Activated CD8-positive, alpha-beta memory T cell treated with anti-CD3 and anti-CD28 coated beads, Interleukin-2, amount 10 ng/mL, durations not matched to agents 7 days and 5 days (primary cell): ENCODE measurements at regions not wholly inside any gene's neighbourhood (a gene's known extent, or its start where the extent isn't known, plus 50 kb on each side); places are given as distances from the start of the nearest gene placed in this dataset.
"Not testable (repeated sequence)": the region's sequence is repeated elsewhere in the genome, so short reads cannot be mapped to it uniquely, and the experiment has no call there.

Source experiments
- ATAC-seq: fragments of 150-1000 bp; cut with Tn5 transposase; one replicate; pipeline ENCODE4 v1.10.0; 2021; ENCODE audit warnings: moderate library complexity
- CTCF ChIA-PET: fragments of 350-600 bp; sonication (Branson Sonifier 250); formaldehyde crosslinking; loops from one replicate; lab custom pipeline; 2021; ENCODE audit warnings: antibody characterized with exemption; lab: Charles Lee
- DNase-seq: peaks from one replicate; pipeline ENCODE4 v3.0.0-alpha.2; 2020
- H3K27ac Mint-ChIP-seq: one replicate; pipeline ENCODE4 v1.8.0; 2021; ENCODE audit warnings: mild to moderate bottlenecking, mixed read lengths
- H3K27me3 Mint-ChIP-seq: one replicate; pipeline ENCODE4 v1.8.0; 2021; ENCODE audit warnings: mixed read lengths
- H3K36me3 Mint-ChIP-seq: one replicate; pipeline ENCODE4 v1.8.0; 2021; ENCODE audit warnings: mild to moderate bottlenecking, mixed read lengths
- H3K4me1 Mint-ChIP-seq: one replicate; pipeline ENCODE4 v1.8.0; 2021; ENCODE audit warnings: mixed read lengths
- H3K4me3 Mint-ChIP-seq: one replicate; pipeline ENCODE4 v1.8.0; 2021; ENCODE audit warnings: mild to moderate bottlenecking, moderate library complexity, mixed read lengths
- H3K9me3 Mint-ChIP-seq: one replicate; pipeline ENCODE4 v1.8.0; 2022; ENCODE audit warnings: low read depth, mixed read lengths

DNA sequence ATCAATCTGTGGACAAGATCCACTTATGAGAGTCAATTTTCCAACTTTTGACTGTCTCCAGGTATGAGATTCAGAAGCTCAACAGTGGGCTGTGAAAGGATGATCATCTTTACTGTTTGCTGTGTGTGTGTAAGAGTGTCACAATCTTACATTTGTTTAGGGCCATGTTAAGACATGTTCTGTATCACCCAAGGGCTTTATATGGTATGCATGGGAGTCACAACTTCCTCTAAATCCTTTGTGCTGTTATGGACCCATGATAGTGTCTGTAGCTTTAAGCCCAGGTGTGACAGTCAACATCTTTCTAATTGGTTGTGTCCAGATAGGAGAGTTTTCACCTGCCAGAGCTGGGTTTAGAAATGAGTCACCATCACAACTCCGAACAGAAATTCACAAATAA lies 70.2 kb downstream of the ZNF726 start:
- H3K4me3 Mint-ChIP-seq, H3K27me3 Mint-ChIP-seq, CTCF ChIA-PET, H3K27ac Mint-ChIP-seq, ATAC-seq, DNase-seq, H3K4me1 Mint-ChIP-seq, H3K36me3 Mint-ChIP-seq, H3K9me3 Mint-ChIP-seq: not testable (repeated sequence)

DNA sequence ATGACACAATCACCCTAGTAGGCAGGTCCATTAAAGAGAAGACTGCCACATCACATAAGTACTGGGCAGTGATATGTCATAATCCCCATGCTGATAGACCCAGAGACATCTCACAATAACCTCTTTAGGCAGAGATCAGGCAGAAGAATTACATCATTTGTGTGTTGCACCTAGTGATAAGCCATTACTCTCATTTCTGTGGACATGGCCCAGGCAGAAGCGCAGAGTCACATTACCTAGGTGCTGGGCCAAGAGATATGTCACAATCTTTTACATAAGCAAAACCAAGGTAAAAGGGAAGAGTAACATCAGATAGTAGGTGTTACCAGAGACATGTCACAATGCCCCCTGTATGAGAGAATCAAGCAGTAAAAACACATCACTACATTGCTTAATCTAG lies 71.9 kb downstream of the ZNF726 start:
- Mint-ChIP-seq H3K4me1 (no peaks in the 10 kb centered on the region), H3K4me3 (no peak overlapping the region), H3K36me3 (no peaks in the 10 kb centered on the region), H3K27me3 (no peaks in the 10 kb centered on the region), H3K9me3 (peaks cover 4% of the 10 kb centered on the region), H3K27ac (no peak overlapping the region)
- CTCF ChIA-PET = no interaction called here
- no peak for DNase-seq
- no peak for ATAC-seq

DNA sequence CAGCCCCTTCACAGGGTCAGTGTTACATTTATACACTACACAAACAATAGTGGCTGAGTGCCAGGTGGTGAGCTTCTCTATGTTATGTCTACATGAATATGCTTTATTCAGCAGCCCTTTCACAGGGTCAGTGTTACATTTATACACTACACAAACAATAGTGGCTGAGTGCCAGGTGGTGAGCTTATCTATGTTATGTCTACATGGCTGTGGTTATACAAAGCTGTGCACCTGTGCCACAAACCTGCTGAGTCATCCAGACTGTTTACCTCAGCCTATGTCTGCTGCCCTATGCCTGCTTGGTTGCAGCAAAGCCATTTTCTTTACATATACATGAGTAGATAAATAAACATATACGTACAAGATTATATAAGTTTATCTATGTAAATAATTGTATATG lies 76.5 kb downstream of the ZNF726 start:
- ATAC-seq = no peak
- peaks cover 15% of the 10 kb centered on the region for H3K9me3 Mint-ChIP-seq

DNA sequence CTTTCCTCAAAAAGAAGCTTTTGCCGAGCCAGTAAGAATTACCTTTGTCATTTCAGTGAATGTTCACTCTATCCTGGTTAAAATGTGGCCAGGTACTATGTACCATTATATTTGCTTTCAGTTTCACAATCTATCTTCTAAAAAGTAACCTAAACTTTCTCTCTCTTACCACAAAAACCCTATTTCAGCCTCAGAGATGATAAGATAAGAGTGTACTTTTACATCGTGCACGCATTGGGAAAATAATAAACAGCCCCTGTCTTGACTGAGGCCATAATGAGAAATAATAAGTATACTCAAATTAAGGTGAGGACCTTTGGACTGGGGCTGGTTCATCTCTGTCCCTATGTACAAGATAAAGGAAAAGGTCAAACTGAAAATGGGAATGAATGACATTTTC lies 77.7 kb downstream of the ZNF726 start:
- ATAC-seq (no peak), DNase-seq (no peak)
- H3K4me1 Mint-ChIP-seq = no peaks in the 10 kb centered on the region
- H3K27me3 Mint-ChIP-seq = no peaks in the 10 kb centered on the region
- H3K9me3 Mint-ChIP-seq = peaks cover 24% of the 10 kb centered on the region
- H3K4me3 Mint-ChIP-seq = no peak overlapping the region
- H3K27ac Mint-ChIP-seq = no peak overlapping the region
- H3K36me3 Mint-ChIP-seq = no peaks in the 10 kb centered on the region
- CTCF ChIA-PET = no interaction called here

More for the DNA sequence above, 76.5 kb downstream of the ZNF726 start:
- CTCF ChIA-PET = no interaction called here
- Mint-ChIP-seq H3K27me3 (no peaks in the 10 kb centered on the region), H3K27ac (no peak overlapping the region), H3K36me3 (no peaks in the 10 kb centered on the region), H3K4me1 (no peaks in the 10 kb centered on the region), H3K4me3 (no peak overlapping the region)
- no peak for DNase-seq

DNA sequence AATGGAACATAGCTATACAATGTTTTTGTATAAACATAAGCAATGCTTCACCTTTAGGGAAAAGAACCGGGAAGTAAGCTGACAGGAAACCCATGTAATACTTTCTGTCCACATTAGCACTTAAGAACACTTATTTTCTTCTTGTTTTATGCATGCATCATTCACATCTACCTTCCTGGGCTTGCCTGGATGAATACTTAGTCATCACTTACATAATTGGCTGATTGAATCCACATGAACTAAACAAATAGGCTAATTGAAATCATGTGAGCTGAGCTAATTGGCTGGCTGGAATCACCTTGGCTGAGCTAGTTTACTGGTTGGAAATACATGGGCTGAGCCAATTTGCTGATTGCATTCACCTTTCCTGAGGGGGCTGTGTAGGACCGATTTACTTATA lies 78.8 kb downstream of the ZNF726 start:
- no peaks in the 10 kb centered on the region for H3K36me3 Mint-ChIP-seq
- no peak overlapping the region for H3K27ac Mint-ChIP-seq
- no peak for ATAC-seq
- no peak overlapping the region for H3K4me3 Mint-ChIP-seq
- no peaks in the 10 kb centered on the region for H3K27me3 Mint-ChIP-seq
- no peaks in the 10 kb centered on the region for H3K4me1 Mint-ChIP-seq
- peaks cover 33% of the 10 kb centered on the region for H3K9me3 Mint-ChIP-seq
- DNase-seq = no peak
- CTCF ChIA-PET = no interaction called here

DNA sequence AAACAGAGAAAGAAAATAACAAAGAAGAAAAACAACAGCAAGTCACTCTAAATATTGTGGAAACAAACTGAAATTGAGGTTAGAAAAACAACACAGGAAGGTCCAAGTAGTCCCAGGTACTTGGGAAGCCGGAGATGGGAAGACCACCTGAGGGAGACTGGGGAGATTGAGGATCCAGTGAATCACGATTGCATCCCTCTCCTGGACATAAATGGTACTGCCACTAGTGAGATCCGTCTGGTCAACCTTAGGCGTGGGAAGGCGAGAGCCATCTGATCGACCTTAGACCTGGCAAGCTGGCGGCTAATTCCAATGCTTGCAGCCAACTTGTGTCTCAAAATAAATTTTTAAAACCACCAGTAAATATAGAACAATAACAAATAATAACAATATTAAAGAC lies 81.9 kb downstream of the ZNF726 start:
- no peaks in the 10 kb centered on the region for H3K36me3 Mint-ChIP-seq
- H3K27me3 Mint-ChIP-seq = no peaks in the 10 kb centered on the region
- CTCF ChIA-PET = no interaction called here
- H3K4me1 Mint-ChIP-seq = no peaks in the 10 kb centered on the region
- no peak for DNase-seq
- no peak overlapping the region for H3K4me3 Mint-ChIP-seq
- no peak overlapping the region for H3K27ac Mint-ChIP-seq
- H3K9me3 Mint-ChIP-seq = peaks cover 42% of the 10 kb centered on the region
- no peak for ATAC-seq

DNA sequence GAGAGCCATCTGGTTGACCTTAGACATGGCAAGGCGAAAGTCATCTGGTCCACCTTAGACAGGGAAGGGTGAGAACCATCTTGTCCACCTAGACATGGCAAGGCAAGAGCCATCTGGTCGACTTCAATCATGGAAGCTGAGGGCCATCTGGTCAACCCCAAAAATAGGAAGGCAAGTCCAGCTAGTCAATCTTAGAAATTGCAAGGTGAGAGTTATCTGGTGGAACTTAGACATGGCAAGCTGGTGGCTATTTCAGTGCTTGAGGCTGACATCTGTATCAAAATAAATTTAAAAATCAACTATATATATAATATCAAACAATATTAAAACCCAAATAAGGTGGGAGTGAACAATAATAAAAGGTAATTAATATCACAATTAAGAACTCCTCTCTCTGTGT lies 83.9 kb downstream of the ZNF726 start:
- no peak for ATAC-seq
- Mint-ChIP-seq H3K27ac (no peak overlapping the region), H3K4me1 (no peaks in the 10 kb centered on the region), H3K4me3 (no peak overlapping the region), H3K27me3 (no peaks in the 10 kb centered on the region), H3K9me3 (peaks cover 44% of the 10 kb centered on the region), H3K36me3 (no peaks in the 10 kb centered on the region)
- no peak for DNase-seq
- CTCF ChIA-PET = no interaction called here

DNA sequence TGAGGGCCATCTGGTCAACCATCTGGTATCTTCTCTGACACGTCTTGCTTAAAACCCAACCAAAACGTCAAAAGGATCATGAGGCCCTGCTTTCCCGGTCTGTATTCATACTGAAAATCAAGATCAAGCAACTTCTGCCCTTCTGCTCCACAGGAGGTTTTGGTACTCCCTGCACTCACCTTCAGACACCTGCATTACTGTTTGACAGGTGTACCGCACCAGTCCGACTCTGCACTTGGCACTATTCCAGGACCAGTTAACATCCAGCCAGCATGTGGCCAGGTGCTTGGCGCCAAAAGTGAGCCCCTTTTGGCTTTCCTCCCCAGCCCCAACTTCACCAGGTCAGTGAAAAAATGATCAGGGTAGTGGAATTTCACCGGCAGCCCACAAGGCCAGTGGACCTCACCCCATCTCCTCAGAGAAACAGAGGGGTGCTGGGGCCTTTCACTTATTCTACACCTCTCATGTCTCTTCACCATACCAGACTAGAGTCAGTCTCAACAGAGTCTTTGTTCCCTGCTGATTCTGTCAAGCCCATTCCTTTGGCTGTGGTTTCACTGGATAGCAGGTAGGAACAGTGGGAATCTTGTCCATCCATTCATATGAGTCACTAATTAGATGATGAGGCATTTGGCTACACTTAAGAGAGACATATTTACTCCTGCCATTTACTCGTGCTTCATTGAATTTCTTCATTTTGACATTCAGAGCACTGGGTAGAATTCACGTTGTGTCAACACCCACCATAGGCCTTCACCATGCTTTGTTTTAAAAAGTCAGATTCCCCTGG lies 85.3 kb downstream of the ZNF726 start:
- DNase-seq = no peak
- H3K4me3 Mint-ChIP-seq = no peak overlapping the region
- no peaks in the 10 kb centered on the region for H3K4me1 Mint-ChIP-seq
- no peaks in the 10 kb centered on the region for H3K36me3 Mint-ChIP-seq
- no peak overlapping the region for H3K27ac Mint-ChIP-seq
- H3K9me3 Mint-ChIP-seq = peaks cover 39% of the 10 kb centered on the region
- no peak for ATAC-seq
- CTCF ChIA-PET = no interaction called here
- no peaks in the 10 kb centered on the region for H3K27me3 Mint-ChIP-seq

DNA sequence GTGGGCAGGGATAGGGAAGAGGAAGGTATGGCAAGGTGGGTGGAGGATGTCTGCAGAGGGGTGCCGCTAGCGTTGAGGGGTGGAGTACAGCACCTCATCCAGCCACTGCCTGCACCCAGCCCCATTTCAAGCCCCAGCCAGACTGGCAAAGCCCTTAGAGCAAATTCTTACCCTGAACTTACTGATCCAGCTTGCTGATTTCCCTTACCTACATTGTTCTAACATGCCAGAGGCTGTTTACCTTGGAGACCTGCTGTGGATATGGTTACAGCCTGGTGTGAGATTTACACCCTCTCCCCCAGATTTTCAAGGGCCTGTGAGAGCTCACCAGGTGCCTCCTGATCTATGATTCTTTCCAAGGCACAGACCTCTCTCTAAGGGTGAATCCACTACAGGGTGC lies 86.0 kb downstream of the ZNF726 start:
- Mint-ChIP-seq H3K27me3 (no peaks in the 10 kb centered on the region), H3K4me1 (no peaks in the 10 kb centered on the region), H3K9me3 (peaks cover 36% of the 10 kb centered on the region), H3K36me3 (no peaks in the 10 kb centered on the region), H3K27ac (no peak overlapping the region), H3K4me3 (no peak overlapping the region)
- CTCF ChIA-PET = no interaction called here
- ATAC-seq = no peak
- DNase-seq = no peak

DNA sequence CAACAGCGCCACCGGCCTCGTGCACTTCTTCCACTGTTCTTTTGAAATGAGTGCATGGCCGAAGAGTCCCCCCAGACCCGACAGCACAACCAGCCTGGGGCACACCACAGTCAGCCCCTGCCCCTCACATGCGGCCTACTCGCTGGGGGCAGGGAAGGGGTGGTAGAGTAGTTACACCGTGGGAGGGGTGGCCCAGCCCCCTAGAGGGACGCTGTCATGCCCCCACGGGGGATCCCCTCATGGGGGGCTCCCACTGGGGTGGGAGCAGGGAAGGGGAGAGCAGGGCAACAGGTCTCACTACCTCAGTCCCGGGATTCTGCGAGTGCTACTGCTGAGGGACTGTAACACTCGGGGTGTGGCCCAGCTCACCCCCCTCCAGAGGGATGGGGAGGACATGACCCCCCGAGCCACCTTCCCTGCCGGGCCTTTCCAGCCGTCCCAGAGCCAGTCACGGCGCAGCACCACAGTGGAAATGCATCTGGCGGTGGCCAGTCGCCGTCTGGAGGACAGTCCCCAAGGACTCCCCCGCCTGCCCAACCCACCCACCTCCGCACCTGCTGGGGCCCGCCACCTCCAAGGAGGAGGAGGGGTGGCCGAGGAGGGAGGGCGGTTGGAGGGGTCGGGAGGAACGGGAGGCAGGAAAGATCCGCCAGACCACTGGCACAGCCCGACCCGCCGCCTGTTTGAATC lies 84.6 kb upstream of the ZNF254 start:
- CTCF ChIA-PET = no interaction called here
- Mint-ChIP-seq H3K27ac (no peak overlapping the region), H3K27me3 (no peaks in the 10 kb centered on the region), H3K4me1 (no peaks in the 10 kb centered on the region), H3K4me3 (no peak overlapping the region), H3K9me3 (peaks cover 25% of the 10 kb centered on the region), H3K36me3 (no peaks in the 10 kb centered on the region)
- DNase-seq (no peak), ATAC-seq (no peak)

DNA sequence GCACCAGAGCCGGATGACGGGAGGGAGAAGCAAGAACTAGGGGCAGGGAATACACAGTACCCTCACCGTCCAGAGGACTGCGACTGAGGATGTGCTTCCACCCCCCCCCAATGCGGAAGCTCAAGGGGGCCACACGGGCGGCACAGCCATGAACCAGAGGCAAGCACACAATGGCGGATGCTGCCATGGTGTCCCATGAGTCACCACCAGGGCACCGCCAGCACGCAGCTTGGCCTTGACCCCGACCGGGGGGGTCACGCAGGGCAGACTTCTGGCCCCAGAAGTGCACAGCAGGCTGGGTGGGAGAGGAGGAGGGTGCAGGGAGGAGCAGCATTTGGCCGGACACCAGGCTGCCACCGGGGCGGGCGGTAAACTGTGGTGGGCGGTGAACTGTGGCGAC lies 83.5 kb upstream of the ZNF254 start:
- ATAC-seq = no peak
- Mint-ChIP-seq H3K9me3 (peaks cover 15% of the 10 kb centered on the region), H3K4me1 (no peaks in the 10 kb centered on the region), H3K4me3 (no peak overlapping the region), H3K36me3 (no peaks in the 10 kb centered on the region), H3K27me3 (no peaks in the 10 kb centered on the region), H3K27ac (no peak overlapping the region)
- no peak for DNase-seq
- CTCF ChIA-PET = no interaction called here

DNA sequence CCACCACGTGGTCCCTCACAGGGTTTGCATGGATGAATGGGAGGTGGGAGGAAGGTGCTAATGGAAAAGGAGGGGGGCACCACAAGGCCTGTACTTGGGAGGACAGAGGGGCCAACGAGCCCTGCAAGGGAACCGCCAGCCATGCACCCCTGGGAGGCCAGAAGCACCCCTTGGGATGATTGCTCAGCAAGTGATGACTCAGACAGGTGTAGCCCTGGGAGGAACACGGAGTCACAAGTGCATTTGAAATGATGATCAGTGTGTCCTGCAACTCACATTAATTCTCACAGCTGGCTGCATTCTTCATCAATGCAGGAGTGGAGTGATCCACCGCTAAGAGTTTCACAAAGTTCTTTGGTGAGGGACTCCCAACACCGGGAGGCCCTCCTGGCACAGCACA lies 82.8 kb upstream of the ZNF254 start:
- Mint-ChIP-seq H3K27ac (no peak overlapping the region), H3K4me3 (no peak overlapping the region), H3K4me1 (no peaks in the 10 kb centered on the region), H3K36me3 (no peaks in the 10 kb centered on the region), H3K27me3 (no peaks in the 10 kb centered on the region), H3K9me3 (peaks cover 12% of the 10 kb centered on the region)
- ATAC-seq = no peak
- CTCF ChIA-PET = no interaction called here
- DNase-seq = no peak

DNA sequence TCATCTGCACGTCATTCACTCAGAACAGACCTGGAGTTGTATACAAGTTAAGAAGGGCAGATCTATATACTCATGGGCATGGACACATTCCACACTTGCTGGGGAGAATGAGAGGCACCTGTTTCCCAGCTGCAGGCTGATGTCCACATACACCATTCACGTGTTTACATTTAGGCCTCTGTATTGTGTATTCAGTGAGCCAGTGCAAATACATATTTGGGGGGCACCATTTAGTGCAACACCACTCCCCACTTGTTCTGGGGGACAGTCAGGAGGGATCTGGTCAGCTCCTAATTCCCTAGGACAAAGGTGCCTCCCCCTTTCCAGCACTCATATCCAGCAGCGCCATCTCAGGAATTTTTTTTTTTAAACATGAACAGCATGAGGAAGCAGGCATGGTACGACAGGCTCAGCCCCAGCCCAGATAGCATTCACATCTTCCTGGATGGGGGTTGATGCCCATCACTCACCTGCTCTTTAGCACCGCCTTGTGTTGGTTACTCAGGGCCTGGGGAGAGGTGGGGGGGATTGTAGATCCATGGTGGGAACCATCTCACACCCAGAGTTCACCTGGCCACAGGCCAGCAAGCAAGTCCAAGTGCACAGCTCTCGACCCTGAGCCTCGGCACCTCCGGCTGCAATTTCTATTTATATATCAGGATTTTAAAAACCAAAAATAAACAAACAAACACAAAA lies 56.9 kb upstream of the ZNF254 start:
- Mint-ChIP-seq H3K4me1 (peaks cover 15% of the 10 kb centered on the region), H3K27ac (no peak overlapping the region), H3K4me3 (no peak overlapping the region), H3K27me3 (no peaks in the 10 kb centered on the region), H3K36me3 (peaks cover 9% of the 10 kb centered on the region), H3K9me3 (peaks cover 2% of the 10 kb centered on the region)
- CTCF ChIA-PET = no interaction called here
- DNase-seq (no peak), ATAC-seq (no peak)

DNA sequence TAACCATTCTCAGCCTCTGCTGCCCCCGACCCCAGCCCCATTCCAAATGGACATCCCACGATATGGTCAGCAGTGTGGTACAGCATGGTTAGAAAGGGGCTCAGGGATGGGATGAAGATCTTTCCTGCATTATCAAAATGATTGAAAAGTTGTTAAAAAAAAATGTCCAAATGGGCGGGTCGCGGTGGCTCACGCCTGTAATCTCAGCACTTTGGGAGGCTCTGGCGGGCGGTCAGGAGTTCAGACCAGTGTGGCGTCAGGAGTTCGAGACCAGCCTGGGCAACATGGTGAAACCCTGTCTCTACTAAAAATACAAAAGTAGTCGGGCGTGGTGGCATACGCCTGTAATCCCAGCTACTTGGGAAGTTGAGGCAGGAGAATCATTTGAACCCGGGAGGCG lies 54.3 kb upstream of the ZNF254 start:
- Mint-ChIP-seq H3K27me3 (no peaks in the 10 kb centered on the region), H3K36me3 (peaks cover 26% of the 10 kb centered on the region), H3K27ac (peak overlapping the region; percentile 99), H3K9me3 (peaks cover 6% of the 10 kb centered on the region), H3K4me1 (peaks cover 24% of the 10 kb centered on the region), H3K4me3 (peak overlapping the region; percentile 99)
- CTCF ChIA-PET = interaction anchor here (2.1 kb wide), 1 partner anchor 54 kb away, joined by 6 read pairs; the partner anchor contains the start of gene ZNF254
- ATAC-seq (no peak), DNase-seq (no peak)
